Lung microvascular endothelial cell (primary cell): ENCODE measurements at regions not wholly inside any gene's neighbourhood (a gene's known extent, or its start where the extent isn't known, plus 50 kb on each side); places are given as distances from the start of the nearest gene placed in this dataset.
"Not testable (repeated sequence)": the region's sequence is repeated elsewhere in the genome, so short reads cannot be mapped to it uniquely, and the experiment has no call there.

Source experiments
- DNase-seq, 2 donors: peaks; one replicate each; pipeline versions ENCODE4 v3.0.0 to v3.0.0-alpha.2; 2010; ENCODE audit warnings: low read depth in 2 of 2

DNA sequence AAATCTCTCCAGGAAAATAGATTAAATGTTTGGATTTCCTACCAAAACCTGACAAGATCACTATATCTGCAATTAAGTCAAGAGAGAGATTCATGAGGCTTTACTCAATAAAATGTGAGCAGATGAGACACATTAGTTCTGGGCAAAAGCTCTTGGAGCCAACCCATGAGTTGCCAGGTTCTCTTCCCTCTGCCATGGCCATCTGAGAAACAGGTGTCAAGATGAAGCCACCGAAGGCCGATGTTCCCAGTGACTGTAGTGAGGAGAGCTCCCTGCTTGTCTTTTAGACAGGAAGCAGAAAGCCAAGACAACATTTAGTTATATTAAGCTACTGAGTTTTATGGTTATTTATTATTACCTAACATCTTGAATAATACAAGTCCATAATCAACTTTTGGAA, 1068.7 kb downstream of the STPG2 start:
- DNase-seq: no peak

DNA sequence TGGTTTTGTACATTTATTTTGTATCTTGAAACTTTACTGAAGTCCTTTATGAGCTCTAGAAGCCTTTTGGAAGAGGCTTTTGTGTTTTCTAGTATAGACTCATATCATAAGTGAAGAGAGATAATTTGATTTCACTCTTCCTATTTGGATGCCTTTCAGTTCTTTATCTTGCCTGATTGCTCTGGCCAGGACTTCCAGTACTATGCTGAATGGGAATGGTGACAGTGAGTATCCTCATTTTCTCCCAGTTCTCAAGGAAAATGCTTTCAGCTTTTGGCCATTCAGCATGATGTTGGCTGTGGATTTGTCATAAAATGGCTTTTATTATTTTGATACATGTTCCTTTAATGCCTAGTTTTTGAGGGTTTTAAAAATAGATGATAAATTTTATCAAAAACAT, 1061.3 kb downstream of the STPG2 start:
- no peak for DNase-seq

DNA sequence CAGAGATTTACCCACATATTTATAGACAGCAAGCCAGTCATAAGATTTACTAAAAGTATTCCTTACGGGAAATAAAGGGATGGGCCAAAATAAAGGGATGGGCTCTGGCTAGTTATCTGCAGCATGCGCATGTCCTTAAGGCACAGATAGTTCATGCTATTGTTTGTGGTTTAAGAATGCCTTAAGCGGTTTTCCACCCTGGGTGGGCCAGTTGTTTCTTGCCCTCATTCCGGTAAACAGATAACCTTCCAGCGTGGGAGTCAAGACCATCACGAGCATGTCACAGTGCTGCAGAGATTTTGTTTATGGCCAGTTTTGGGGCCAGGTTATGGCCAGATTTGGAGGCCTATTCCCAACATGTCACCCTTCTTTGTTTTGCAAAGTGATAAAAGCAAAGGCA, 1046.2 kb downstream of the STPG2 start:
- DNase-seq: not testable (repeated sequence)

DNA sequence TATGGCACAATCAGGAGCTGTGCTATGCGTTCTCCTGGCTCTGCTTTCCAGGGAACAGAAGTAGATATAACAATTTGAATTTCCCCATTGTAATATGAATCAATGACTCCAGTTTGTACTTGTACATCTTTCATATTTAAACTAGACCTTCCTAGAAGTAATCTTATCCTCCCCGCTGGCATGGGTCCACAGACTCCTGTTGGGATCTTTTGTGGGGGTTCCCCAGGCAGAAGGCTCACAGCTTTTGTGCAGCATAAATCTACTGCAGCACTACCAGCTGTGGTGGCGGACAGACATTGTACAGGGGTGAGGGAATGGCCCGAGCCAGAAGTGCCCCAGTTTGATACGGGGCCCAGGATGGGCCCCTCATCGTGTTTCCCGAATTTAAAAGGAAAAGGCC, 1042.1 kb downstream of the STPG2 start:
- not testable (repeated sequence) for DNase-seq

DNA sequence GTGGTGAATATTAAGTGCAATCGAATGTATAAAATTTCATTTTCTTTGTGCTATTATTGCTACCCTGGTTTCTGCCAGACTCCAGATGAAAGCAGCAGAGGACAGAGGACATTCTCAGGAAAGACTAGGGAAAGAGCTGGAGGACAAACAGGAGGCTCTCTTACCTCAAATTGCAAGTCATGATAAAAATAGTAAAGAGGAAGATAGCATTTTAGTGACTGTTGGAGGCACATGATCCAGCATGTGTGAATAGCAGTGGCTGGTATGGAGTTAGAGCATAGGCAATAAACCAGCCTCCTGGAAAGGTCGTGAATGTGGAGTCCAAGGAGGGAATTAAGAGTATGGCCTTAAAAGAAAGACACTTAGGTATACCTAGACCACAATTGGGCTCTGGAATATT, 1040.0 kb downstream of the STPG2 start:
- no peak for DNase-seq

DNA sequence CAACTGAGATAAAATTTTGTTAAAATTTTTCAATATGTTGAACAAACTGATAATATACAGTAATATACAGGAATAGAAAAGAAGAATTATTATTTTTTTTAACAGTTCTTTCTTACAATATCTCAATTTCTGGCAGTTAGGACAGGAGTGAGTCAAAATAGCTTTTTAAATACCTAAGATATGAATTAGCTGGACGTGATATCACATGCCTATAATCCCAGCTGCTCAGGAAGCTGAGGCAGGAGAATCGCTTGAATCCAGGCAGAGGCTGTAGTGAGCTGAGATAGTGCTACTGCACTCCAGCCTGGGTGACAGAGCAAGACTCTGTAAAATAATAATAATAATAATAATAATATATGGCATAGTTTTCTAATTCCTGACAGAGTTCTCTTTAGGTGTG, 1039.3 kb downstream of the STPG2 start:
- no peak for DNase-seq

DNA sequence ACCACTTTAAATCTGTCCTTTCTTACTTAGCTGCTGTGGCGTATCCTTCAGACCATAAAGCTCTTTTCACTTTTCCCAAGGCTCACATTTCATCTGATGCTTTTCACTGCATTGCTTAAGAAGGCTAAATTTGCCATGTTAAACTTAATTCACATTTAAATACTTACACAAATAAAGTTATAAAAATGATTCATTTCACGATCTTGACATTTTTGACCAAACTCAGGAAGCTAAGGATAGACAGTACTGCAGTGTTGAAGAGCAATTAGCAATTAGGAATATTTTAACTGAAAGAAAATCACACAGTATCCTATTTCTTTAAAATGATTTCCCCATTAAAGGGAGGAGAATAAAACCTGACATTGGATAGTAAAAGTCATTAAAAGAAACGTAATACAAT, 1038.6 kb downstream of the STPG2 start:
- DNase-seq: no peak

DNA sequence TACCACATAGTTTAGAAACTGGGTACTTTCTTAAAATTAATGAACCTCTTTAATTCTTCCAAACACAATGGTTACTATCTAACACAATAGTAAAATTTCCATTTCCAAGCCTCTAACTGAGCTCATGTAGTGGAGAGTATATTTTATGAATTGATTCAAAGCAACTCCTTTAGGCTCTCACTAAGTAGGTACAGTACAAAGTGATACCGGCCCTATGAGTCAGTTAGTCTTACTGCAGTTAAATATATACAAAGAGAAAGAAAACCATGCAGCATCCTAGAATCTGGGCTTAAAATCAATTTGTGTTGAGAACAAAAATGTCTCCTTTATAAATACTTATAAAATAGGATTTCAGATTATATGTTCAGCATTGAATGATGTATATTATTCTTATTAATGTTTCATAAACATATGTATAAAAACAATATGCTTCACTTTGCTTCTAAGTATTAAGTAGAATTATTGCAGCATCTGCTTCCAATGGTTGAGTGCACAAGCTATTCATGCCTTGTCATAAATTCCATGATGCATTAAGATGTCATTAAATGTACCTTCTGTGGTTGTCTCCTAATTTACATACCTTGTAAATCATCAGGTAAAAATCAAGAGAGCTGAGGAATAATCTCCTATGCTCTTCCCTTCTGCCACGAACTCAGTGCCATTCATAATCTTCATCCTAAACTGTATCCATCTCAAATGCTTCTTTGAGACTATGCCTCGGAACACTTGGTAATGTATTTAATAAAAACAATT, 1037.8 kb downstream of the STPG2 start:
- no peak for DNase-seq

DNA sequence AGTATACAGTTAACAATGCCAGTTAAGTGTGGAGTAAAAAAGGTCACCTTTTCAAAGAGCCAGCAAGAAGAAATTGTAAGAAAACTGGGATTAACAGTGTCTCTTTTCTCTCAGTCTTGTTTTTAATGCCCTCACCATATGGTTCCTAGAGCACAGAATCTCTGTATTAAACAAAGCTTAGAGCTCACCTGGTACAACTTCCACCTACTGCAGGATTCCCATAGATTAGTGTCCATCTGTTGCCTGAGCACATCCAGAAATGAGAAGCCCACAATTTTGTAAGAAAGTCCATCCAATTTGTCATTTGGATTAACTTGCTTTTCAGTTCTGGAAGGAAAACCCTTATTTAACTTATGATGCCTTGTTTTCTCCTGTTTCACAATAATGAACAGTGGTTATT, 1037.1 kb downstream of the STPG2 start:
- no peak for DNase-seq

DNA sequence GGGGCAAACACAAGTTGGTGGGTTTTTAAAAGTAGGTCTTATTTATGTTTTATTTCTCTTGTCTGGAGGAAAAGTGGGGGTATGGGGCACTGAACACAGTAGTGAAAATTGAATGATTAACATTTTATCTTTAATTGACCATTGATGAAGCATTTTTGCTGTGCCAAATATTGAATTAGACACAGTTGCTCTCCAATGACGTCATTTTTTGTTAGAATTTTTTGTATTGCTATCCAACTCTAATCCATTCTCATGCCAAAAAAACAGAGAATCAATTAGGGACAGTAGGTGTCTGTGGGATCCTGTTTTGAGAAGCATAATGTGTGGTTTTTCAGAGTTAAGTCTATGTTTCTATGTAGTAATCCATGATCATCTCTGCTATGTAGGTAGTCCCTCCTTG, 1032.8 kb downstream of the STPG2 start:
- DNase-seq: no peak

DNA sequence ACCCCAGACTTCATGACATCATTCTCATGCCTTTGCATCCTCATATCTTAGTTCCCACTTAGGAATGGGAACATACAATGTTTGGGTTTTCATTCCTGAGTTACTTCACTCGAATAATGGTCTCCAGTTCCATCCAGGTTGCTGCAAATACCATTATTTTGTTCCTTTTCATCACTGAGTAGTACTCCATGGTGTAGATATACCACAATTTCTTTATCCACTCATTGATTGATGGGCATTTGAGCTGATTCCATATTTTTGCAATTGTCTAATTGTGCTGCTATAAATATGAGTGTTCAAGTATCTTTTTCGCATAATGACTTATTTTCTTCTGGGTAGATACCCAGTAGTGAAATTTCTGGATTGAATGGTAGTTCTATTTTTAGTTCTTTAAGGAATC, 1026.8 kb downstream of the STPG2 start:
- no peak for DNase-seq

DNA sequence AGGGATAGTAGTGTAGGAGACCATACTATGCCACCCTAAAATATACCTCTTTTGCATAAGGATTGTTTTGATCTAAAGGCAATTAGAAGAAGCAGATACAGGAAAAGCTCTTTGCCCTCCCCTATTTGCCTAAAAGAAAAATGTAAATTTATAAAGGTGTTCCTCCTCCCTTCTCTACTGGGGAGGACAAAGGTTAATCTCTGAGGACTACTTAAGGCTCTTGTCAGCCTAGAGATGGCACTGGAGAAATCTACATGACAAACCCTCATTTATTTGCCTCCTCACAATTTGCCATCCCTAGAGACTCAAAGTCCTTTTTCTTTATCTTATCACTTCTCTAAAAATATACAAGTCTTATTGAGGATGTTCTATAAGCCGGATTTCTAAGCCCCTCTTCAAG, 1021.8 kb downstream of the STPG2 start:
- DNase-seq: no peak

DNA sequence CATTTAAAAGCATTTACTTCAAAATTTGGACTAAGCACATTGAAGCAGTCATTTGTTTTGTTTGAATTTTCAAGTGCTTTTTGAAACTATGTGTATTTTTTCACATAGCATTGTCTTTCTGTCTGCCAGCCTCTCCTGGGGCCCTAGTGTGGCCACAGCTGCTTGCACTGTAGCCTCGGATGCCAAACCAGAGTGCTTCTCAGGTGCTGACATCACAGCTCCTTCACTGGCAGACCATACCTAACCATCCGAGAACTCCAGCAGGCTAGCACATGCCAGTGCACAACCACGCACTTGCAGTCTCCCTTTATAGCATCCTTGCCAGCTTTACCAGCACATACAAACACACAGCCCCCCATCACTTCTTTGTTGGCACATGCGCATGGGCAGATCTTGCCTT, 1019.7 kb downstream of the STPG2 start:
- no peak for DNase-seq

DNA sequence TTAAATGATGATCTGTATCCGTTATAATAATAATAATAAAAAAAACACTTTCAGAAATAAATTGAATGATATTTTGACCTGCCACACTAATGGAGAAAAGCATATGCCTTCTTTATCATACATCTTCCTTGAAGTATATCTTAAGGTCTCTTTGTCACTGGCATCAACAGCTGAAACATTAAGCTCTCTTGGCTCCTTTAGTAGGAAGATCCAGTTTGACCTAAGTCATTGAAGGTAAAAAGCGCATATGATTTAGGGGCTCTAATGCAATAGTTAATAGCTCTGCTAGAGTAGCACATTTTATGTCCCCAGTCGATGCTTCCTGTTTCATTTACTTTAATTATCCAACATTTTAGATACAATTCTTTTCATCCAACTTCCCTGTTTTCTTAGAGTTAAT, 1010.8 kb downstream of the STPG2 start:
- no peak for DNase-seq

DNA sequence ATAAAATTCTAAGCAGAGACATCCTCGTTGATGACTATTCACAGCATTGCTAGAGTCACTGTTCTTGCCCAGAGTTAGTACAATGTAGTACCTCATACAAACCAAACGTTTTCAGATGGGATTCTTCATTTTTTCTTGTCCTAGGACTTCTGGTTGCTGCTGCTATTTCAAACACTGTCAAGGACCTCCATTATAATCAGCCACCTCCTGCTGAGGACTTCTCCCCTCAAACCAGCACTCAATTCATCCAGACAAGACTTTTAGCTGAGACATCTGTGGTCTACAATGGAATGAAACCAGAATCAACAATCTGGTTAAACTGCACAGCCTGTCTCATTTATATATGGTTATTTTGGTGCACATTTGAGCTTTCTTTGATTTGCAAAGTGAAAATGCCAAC, 1008.8 kb downstream of the STPG2 start:
- no peak for DNase-seq

DNA sequence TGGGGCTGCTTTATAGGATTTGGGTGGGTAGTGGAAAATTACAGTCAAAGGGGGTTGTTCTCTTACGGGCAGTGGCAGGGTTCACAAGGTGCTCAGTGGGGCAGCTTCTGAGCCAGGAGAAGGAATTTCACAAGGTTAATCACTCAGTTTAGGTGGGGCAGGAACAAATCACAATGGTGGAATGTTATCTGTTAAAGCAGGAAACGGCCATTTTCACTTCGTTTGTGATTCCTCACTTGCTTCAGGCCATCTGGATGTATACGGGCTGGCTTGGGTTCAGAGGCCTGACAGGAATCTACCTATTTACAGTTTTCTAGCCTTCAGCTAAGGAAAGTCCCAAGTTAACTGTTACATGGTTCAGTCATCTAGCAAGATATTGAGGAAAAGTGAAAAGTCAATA, 1003.5 kb downstream of the STPG2 start:
- DNase-seq: no peak

DNA sequence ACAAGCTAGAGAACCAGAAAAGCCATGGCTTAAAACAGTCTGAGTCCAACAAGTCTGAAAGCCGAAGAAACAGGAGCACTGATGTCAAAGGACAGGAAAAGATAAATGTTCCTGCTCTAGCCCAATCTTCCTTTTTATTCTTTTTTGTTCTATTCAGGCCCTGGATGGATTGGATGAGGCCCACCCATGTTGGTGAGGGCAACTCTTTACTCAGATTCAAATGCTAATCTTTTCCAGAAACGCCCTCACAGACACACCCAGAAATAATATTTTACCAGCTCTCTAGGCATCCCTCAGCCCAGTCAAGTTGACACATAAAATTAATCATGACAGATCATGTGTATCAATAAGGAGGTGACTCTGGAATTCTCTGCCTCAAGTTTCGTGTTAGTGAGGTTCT, 1002.7 kb downstream of the STPG2 start:
- no peak for DNase-seq

DNA sequence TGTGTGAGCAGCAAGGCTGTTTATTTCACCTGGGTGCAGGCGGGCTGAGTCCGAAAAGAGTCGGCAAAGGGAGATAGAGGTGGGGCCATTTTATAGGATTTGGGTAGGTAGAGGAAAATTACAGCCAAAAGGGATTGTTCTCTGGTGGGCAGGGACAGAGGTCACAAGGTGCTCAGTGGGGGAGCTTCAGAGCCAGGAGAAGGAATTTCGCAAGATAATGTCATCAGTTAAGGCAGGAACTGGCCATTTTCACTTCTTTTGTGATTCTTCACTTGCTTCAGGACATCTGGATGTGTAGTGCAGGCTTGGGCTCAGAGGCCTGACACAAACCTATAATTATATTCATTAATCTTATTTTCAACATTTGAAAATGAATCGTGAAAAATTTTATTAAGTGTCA, 1001.9 kb downstream of the STPG2 start:
- not testable (repeated sequence) for DNase-seq

DNA sequence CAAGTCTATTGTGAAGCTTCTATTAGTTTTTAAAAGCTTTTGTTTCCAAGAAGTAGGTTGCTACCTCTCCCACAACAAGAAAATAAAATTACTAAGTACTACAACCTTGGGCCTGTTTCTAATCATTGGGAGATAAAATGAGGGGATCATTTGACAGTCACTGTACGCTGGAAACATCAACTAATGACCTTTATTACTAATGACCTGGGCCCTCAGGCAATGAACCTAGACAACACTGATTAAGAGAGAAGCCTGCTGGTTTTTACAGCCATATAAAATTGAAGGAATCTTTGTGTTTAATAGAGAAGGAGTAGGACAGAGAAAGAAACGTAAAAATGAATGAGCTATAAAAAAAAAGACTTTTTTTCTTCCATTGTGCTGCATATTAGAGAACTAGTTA, 1000.9 kb downstream of the STPG2 start:
- DNase-seq: no peak

DNA sequence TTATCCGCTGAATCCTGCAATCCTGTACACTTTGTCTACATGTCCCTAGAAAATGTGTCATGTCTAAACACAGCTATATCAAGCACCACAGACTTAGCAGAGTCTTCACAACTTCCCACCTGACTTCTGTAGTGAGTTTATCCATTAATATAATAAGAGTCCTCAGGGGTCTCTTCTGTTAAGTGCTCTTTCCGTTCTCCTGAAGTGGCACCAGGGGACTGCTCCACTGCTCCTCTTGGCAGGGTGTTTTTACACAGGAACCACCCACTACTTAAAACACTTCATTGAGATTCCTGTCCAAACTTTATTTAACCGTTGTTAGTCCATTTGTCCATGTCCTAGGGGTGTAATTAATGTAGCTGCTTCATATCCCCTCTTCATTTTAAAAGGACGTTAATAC, 1000.4 kb downstream of the STPG2 start:
- no peak for DNase-seq

DNA sequence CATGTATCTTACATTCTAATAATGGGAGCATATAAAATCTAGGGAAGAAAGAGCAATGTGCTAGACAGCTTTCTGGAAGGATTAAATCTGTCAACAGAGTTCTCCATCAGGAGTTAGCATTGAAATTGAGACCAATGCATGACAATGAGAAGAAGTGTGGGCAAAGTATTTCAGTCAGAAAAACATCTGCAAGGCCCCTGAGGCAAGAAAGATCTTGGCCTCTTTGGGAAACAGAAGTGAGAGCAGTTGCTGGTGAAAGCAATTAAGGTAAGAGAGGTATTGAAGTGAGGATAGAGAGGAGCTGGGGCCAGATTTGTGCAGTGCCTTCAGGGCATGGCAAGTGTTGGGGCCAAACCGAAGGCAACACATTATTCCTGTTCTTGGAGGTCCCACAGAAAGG, 999.1 kb downstream of the STPG2 start:
- DNase-seq: no peak

DNA sequence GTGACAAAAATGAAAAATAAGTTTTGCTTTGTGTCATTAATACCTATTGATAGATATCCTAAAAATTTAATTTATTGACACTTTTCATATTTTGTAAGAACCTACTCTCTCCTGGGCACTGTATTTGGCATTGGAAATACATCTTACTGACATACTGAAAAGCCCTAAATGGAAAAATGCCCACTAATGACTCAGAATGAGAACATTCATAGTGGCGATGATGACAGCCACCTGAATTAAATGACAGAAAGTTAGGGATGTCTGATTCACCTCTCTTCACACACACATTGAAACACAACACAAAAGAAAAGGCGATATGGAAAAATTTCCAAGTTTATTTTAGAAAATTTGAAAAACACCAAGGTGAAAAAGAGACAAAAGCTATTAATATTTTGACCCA, 992.3 kb downstream of the STPG2 start:
- no peak for DNase-seq

DNA sequence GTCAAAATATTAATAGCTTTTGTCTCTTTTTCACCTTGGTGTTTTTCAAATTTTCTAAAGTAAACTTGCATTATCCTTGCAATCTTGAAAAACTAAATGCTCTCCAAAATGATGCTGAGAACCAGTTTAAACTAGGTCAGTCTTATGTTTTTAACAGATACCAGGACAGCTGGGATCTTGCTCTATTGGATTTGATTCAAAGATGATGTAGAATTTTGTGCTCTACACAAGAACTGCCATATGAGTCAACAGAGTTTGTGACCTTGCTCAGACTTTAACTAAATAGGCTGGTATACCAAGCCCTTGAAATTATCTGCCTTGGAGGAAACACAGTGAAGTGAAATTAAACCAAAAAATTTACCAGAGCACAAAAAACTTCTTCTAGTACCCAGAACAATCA, 991.1 kb downstream of the STPG2 start:
- DNase-seq: no peak

DNA sequence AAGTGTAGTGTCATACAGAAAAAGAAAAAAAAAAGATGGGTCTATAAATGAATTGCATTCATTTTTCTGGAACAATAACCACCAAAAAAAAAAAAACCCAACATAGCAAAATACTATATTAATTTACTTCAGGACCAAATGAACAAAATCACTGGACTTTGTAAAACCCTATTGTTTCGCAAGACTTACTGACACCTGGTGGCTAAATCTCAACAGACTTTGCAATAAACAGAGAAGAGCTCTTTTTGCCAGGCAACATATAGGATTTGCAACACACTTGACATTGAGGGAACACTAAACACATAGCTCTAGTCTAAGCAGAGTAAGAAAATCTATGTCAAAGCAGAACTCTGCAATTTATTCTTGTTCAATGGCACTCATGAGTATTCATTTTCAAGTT, 990.2 kb downstream of the STPG2 start:
- no peak for DNase-seq
